ENCODE measurements at regions not wholly inside any gene's neighbourhood (a gene's known extent, or its start where the extent isn't known, plus 50 kb on each side); places are given as distances from the start of the nearest gene placed in this dataset.
A peak's percentile ranks its signal among the peaks of the same experiment; 100 is the strongest.

- no peak for DNase-seq (ENCODE audit: low spot score)
These were observed 462.7 kb upstream of the PKN2 start for GRCh38 chr1:88221411-88221810.

- no peak for DNase-seq (ENCODE audit: low spot score)
These were observed 459.2 kb upstream of the PKN2 start for GRCh38 chr1:88224906-88225305.

- peak; percentile 3 for DNase-seq (ENCODE audit: low spot score)
These were observed 456.0 kb upstream of the PKN2 start for GRCh38 chr1:88228114-88228513.

GRCh38 chr1:88230126-88230525 is 453.9 kb upstream of the PKN2 start:
- DNase-seq (ENCODE audit: low spot score) = no peak

GRCh38 chr1:88237058-88237457 is 447.0 kb upstream of the PKN2 start:
- DNase-seq (ENCODE audit: low spot score) = no peak

- no peak for DNase-seq (ENCODE audit: low spot score)
These were observed 444.9 kb upstream of the PKN2 start for GRCh38 chr1:88239205-88239604.

- DNase-seq (ENCODE audit: low spot score) = no peak
These were observed 436.4 kb upstream of the PKN2 start for GRCh38 chr1:88247666-88248065.

GRCh38 chr1:88250915-88251314 is 433.2 kb upstream of the PKN2 start:
- no peak for DNase-seq (ENCODE audit: low spot score)

GRCh38 chr1:88252745-88253144 is 431.3 kb upstream of the PKN2 start:
- no peak for DNase-seq (ENCODE audit: low spot score)

GRCh38 chr1:88265606-88266005 is 418.5 kb upstream of the PKN2 start:
- DNase-seq (ENCODE audit: low spot score) = no peak

GRCh38 chr1:88266051-88266450 is 418.0 kb upstream of the PKN2 start:
- no peak for DNase-seq (ENCODE audit: low spot score)

GRCh38 chr1:88272216-88272615 is 411.9 kb upstream of the PKN2 start:
- no peak for DNase-seq (ENCODE audit: low spot score)

GRCh38 chr1:88274431-88274830 is 409.6 kb upstream of the PKN2 start:
- no peak for DNase-seq (ENCODE audit: low spot score)

- DNase-seq (ENCODE audit: low spot score) = no peak
These were observed 408.7 kb upstream of the PKN2 start for GRCh38 chr1:88275259-88275862.

GRCh38 chr1:88276163-88276562 is 407.9 kb upstream of the PKN2 start:
- no peak for DNase-seq (ENCODE audit: low spot score)

- DNase-seq (ENCODE audit: low spot score) = no peak
These were observed 400.0 kb upstream of the PKN2 start for GRCh38 chr1:88284066-88284465.

- no peak for DNase-seq (ENCODE audit: low spot score)
These were observed 399.3 kb upstream of the PKN2 start for GRCh38 chr1:88284666-88285366.

- DNase-seq (ENCODE audit: low spot score) = no peak
These were observed 397.4 kb upstream of the PKN2 start for GRCh38 chr1:88286716-88287115.

GRCh38 chr1:88288571-88288970 is 395.5 kb upstream of the PKN2 start:
- no peak for DNase-seq (ENCODE audit: low spot score)

- DNase-seq (ENCODE audit: low spot score) = no peak
These were observed 394.5 kb upstream of the PKN2 start for GRCh38 chr1:88289401-88290102.

GRCh38 chr1:88291611-88292354 is 392.3 kb upstream of the PKN2 start:
- no peak for DNase-seq (ENCODE audit: low spot score)

- no peak for DNase-seq (ENCODE audit: low spot score)
These were observed 390.3 kb upstream of the PKN2 start for GRCh38 chr1:88293691-88294190.

GRCh38 chr1:88296227-88296626 is 387.8 kb upstream of the PKN2 start:
- DNase-seq (ENCODE audit: low spot score) = no peak
